Stimulated activated CD8-positive, alpha-beta memory T cell treated with anti-CD3 and anti-CD28 coated beads, Interleukin-2, amount 100 ng/mL, for 1 hour (primary cell): ENCODE measurements at regions not wholly inside any gene's neighbourhood (a gene's known extent, or its start where the extent isn't known, plus 50 kb on each side); places are given as distances from the start of the nearest gene placed in this dataset.

Experiments
- DNase-seq, 2 donors: peaks; one replicate each; pipeline ENCODE4 v3.0.0-alpha.2; 2020; ENCODE audit warnings: low read depth in 2 of 2

DNA sequence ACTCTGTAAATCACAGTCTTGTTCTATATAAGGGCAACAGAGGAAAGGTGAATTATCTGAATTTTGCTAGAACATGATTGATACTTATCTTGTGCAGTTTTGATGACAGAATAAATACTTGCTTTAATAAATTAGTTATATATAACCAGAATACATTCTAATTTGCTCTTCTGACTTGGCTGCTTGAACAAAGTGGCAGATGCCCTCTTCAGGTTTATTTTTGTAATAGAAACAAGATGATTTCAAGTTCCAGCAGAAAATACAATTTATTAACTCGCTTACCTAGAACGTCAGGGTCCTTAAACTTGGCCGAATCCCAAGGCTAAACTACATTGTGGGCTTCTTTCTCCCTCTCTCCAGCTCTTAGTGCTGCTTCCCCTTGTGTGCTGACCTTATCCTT lies 57.6 kb upstream of the SSTR1 start:
- no peak for DNase-seq
